Epidermal melanocyte (primary cell): ENCODE measurements at regions not wholly inside any gene's neighbourhood (a gene's known extent, or its start where the extent isn't known, plus 50 kb on each side); places are given as distances from the start of the nearest gene placed in this dataset.
A peak's percentile ranks its signal among the peaks of the same experiment; 100 is the strongest.

ENCODE experiments used
- DNase-seq: peaks from one replicate; pipeline ENCODE4 v3.0.0; 2011; ENCODE audit warnings: low spot score; ENCODE audit not compliant: insufficient read length

DNA sequence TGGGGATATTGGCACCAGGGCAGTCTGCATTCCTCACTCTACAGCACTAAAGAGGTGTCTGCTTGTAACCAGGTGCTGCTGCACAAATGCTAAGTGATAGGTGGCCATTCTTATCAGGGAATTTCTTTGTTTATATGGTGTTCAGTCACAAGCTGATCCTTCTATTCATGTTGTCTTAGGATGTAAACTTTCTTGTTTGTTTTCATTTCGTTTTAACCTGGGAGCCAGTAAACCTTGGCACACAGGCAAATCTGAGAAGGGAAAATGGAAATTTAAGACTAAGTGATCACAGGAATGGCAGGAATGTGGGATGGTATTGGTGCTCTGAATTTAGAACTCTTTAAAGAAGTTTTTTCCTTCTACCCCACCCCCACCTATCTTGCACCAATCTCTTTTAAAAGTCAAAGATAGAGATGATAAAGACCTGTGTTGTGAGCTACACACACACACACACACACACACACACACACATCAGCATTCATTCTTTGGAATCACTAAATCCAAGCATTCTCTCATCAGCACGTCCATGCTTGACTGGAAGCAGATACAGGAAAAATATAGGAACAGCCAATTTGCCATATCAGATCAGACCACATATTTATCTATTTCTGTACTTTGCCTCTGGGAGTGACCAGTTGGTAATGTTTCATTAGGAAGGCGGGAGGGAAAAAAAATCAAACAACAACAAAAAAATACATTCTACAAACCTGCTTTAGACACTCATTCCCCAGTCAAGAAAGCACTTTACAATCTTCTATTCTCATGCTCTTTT is 451.4 kb upstream of the ADGRL2 start:
- DNase-seq = no peak

DNA sequence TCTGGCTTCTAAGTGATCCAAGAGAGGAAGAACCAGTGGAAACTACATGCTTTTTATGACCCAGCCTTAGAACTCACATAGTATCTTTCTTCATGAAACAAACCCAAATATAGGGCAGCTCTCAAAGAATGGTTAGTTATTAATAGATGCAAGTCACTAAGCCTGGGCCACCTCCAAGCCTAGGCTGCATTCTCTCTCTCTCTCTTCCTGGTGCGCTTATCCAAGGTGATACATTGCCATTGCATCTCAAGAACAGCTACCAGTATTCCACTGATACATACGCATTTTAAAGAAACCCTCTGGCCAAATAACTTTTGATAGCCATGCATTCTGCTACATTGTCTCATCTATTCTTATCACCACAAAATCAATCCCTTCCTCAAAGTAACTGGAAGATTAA is 455.6 kb upstream of the ADGRL2 start:
- DNase-seq = no peak

DNA sequence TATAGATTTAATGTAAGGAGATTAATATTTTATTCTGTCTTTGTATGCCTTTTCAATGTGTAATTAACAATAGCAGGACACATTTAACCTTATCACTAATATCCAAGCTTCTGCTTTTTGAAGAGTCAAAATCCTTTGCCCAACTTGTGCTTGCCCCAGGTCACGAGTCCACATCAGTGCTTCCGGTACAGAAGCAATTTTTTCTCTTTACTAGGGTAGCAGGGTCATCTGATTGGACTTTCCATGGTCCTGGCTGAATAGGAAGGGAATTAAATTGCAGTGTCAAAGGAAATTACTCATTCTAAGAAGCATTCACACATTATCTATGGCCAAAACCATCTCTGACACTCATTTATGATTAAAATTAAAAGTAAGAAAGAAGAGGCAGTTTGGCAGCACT is 460.5 kb upstream of the ADGRL2 start:
- no peak for DNase-seq

DNA sequence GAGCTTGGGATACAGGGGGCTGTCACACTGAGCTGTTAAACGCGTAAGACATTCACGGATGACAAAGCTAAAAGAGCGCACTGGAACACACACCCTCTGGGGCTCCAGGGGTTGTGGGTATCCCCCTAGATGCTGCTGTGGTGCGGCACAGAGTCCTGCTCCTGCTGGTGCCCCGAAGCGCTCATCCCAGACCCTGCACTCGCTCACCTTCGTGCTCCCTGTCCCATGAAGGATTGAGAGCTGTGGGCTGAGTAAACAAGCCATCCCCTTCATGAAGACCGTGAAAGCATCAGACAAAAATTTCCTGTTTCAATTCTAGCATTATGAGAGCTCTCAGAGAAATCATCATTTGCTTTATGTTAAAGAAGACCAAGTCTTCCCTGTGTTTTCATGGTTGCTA is 463.5 kb upstream of the ADGRL2 start:
- no peak for DNase-seq

DNA sequence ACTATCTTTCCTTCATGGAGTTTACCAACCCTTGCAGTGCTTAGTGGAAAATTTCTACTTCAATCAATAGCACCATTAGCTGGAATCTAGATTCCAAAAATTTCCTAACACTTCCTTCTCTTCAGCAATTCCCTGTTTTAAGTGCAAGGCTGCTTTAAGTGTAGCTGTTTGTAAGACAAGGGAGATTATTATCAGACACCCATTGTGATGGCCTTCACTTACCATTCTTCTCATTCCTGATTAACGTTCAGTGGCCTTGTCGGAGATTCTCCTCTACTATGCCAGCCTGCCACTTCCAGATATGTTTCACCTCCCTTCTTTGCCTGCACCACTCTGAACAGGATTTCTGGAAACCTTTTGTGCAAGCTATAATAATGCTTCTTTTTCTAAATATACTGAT is 464.9 kb upstream of the ADGRL2 start:
- no peak for DNase-seq

DNA sequence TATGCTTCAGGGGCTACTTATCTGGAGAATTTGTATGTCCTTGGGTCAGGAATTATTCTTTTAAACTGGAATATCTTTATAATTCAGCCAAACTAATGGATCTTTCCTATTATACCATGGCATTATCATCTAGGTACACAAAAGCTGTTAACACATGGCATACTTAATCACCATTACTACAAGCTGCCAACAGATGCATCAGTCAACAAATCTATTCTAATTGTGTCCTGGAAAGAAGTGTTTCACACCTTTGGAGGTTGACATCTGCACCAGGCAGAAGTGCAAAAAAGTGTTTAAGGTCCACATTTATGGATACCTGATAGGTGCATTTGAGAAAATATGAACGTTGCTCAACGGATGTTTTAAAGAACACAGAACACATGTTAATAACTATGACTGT is 470.2 kb upstream of the ADGRL2 start:
- no peak for DNase-seq

DNA sequence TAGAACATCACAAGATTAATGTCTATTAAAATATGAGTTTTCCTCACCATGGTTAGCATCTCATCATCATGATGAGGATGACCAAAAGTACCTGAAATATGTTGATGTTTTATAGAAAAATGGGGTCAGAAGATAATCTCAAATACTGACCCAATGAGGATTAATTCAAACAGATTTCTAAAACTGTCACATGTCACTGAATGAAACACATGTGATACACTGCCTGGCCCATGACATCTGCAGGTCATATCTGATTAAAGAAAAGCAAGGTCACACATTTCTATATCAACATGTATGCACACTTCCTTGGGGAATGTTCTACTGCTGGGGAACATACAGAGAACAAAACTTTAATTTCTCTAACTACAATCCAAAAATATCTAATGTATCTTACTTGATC is 470.6 kb upstream of the ADGRL2 start:
- DNase-seq = no peak

DNA sequence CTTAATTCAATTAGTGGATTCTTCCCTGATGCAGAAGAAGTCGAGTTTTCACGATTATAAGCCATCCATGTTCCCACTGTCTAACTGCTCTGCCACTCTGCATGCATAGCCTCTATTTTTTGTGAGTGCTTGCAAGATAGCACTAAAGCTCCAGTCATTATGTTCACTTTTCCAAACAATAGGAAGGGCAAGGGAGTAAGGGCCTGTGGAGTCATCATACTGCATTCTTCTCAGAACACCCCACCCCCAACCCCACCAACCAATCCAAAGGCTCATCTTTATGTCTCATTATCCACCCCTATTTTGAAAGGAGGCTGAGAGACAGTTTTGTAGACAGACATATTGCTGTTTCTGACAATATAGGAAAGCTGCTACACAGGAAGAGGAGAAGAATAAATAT is 471.7 kb upstream of the ADGRL2 start:
- DNase-seq = no peak

DNA sequence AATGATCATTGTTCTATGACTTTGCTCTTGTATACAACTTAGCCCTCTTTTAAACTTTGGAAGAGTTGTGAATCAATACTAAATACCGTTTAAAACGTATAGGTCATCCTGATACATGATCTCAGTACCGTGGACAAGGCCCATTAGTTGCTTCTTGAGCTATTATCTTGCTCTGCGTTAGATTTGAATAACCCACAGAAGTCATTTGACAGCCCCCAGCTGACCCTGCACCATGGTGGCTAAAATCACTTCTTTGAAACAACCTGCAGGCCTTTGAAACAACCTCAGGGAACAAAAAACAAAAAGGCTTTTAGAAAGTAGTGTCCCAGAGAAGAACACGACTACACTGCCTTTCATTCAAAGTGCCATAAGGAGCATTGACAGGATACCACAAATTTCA is 473.0 kb upstream of the ADGRL2 start:
- DNase-seq = no peak

DNA sequence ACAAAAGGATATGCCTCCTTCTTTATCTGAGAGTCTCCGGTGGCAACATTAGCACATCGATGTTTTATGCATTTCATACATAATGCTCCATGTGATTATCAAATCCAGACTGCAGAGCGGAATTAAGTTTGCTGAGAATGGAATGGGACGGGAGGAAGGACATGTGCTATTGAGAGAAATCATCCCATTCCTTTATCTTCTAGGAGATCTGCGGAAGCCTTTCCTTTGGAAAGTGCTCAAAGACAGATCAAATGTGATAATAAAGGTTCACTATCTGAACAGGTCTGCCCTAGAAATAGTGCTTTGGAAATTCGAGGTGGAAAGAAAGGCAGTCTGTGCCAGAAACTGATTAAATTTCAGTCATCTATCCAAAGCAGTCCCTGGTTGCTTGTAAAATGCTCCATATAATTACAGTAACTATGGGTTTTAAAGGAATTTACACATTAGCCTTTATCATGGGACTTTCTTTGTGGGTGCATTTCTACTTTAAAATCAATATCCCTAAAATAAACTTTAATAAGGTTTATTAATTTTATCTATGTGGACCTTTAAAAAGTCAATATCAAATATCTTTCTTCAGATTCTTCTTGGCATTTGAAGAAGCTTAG is 473.5 kb upstream of the ADGRL2 start:
- no peak for DNase-seq

DNA sequence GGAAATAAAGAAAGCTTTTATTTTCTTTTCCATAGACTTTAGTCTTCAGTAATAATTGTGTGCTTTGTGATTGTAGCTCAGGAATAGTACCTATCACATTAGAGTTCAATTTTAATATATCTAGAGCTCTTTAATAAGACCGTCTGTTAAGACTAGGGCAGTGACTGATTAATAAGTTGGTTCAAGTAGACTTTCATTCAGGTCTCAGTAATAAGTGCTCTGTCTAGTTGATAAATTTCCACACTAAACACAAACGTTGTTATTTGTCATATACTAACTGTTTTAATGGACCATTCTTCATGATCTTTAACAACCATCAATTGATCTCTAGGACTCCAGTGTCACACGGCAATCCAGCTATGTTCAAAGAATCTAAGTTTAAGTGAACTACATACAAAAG is 474.5 kb upstream of the ADGRL2 start:
- no peak for DNase-seq

DNA sequence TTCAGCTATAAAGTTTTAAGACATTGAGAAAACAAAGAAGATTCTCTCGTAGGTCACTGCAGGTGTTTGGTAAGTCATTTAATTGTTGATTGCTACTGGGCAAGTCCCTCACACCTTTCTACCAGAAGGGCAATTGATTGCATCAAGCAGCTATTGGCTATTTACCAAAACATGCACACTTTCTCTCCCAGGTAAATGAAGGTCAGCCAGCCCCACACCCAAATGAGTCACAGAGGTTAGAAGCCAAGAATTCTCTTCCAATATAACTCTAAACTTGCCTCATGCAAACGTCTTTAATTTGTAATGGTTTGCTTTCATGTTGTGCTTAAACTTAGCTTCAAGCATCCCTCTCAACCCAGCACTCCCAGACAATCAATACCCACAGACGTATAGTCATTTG is 475.3 kb upstream of the ADGRL2 start:
- no peak for DNase-seq

DNA sequence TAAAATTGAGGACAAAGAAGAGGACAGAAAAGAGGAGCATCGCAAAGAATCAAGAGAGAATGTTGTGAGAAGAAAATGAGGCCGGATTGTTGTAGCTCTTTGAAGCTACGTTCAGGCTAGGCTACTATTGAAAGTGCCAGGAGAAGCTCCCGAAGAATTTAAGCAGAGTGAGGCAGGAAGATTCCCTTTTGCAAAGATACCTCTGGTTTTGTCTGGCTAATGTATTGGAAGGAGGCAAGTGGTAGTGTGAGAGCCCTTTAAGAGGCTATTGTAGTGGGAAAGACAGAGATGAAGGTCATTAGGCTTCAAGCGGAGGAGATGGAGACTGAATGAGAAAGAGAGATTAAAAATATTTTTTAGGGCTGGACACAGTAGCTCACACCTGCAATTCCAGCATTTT is 476.9 kb upstream of the ADGRL2 start:
- DNase-seq = no peak

DNA sequence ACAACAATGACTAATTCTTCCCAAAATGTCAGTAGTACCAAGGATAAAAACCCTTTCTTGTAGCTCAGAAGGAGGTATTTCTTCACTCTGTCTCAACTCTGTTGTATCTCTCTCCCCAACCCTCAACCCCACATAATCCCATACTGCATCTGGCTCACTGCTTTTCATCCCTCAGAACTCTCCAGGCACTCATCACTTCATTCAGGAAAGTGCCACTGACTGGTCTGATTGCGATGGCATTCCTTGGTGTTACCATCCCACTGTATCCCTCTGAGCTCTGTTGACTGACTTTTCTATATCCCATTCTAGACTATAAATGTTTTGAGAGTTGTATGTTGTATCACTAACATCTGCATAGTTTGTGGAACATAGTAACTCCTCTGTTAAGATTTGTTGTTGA is 483.5 kb upstream of the ADGRL2 start:
- no peak for DNase-seq

DNA sequence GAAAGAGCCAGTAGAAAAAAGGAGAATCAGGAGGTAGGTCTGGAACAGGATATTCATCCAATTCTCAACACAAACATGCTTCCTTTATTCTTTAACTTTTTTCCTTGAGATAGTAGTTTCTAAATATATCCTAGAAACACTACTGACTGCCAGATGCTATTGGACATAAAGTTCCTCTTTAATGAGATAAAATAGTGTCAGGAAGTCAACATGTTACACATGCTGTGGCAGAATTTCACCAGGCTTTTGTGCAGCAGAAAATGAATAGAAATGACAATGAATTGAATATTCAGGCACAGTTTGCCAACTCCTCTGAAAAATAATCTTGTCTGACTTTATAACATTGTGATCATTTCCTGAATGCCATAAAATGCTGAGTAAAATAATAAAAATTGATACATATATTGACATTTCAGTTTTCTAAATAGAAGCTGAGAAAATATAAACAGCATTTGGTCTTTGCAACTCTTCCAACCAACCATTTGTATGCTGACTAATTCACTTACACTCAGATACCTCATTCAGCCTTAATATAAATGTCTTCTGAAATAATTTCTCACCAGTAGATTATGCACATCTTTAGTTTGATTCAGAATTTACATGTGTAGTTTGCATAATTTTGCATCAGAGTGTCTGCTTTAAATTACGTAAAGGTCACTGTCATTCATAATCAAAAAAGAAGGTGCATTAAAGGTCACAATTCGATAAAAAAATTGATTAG is 486.1 kb upstream of the ADGRL2 start:
- no peak for DNase-seq

DNA sequence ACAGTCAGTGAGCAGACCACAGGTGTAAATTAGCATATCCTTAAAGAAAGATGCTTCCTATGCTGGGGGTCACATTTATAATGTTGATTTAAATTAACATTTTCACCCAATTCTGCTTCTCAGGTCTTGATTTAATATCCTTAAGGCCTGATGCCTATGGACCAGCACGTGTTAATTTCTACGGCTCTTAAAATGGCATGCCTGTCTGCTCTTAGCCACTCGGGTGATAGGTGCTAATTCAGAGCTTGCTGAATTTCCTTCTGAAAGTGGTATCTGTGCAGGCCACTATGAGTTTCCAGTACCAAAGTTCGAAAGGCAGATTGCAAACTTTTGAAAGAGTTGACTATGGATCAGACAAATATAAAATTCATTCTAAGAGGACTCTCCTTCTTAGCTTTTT is 487.4 kb upstream of the ADGRL2 start:
- no peak for DNase-seq

DNA sequence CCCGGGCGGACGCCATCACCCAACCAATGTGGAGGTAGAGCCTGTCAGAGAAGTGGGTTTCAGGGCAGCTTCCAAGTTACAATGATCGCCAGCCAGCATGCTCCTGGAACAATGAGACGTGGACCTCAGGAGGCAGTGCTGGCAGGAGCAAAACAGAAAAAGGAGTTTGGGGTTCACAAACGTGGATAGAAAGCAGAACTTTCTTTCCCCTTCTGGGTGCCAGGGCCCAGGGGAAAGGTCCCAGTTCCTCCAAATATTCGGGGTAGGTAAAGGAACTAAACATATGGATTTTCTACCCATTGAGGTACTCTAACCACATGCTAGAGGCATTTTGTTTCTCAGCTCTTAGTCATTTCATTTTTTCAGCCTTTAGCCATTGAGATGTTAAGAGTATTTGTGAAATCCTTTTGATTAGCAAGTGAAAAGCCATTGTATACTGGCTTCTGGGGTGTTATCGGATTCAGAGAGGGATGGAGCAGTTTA is 488.4 kb upstream of the ADGRL2 start:
- DNase-seq = no peak

DNA sequence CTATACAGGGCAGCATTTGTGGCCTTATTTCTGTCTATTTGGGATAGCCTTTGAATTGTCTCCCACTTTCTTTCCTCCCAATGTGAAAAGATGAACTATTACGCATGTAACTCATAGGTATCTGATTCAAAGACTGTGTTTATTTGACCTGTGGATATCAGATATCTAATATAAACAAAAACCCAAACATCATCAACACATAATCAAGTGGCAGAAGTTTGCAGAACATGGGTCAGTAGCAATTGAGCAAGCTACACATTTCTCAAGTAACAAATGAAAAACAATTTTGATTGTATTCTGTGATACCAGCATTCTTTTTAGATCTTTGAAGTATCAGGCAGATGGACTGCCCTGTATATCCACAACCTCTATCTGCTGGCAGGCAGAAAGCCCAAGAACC is 490.5 kb upstream of the ADGRL2 start:
- DNase-seq = no peak

DNA sequence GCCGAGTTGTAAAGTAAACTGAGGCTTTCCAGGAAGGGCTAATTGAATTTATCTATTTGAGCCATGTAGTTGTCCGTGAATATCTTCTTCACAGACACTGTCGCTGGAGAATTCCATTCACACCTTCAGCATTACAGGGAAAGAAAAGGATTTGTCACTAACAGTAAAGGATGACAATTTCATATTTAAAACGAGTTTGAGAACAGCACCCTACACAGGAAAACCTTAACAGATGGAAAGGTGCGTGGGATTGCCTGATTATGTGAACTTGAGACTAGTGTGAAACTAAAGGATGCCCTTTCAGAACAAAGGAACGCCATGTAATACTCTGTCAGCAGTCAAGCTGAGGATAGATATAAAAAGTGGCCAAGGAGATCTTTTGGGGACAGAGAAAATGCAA is 492.5 kb upstream of the ADGRL2 start:
- no peak for DNase-seq

DNA sequence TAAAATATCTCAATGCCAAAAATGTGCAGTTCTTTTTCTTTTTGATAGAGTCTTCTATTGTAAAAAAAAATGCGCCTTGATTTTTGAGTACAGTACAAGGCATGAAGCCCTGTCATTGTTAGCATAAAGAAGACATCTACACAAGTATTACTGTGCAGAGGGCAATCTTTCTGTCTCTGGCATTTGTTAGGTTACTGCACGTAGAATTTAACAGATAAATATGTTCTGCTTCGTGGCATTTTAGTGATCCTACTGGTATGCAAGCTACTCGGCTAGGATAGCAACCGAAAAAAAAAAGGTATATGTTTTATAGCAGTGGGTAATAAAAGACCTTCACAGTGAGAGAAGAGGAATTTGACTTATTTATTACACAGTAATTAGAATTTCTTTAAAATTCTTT is 492.9 kb upstream of the ADGRL2 start:
- DNase-seq = no peak

DNA sequence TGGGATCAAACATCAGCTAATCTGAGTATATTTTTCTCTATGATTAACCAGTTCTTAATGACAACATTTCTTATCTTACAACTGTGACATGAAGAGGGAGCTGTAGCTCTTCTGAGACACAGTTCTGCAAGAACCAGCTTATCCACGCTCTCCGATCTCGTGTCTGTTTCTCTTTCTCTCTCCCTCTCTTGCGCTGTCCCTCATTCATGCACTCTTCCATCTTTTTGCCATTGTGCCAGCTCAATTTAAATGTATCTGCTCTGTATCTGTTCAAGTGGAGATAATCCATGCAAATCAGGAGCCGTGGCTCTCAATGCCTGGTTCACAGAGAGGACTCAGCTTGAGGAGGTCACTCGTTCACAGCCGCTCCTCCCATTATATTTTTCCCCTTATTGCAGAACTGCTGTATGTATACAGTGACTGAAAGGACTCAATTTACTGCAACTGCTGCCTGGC is 494.7 kb upstream of the ADGRL2 start:
- peak; percentile 38 for DNase-seq

DNA sequence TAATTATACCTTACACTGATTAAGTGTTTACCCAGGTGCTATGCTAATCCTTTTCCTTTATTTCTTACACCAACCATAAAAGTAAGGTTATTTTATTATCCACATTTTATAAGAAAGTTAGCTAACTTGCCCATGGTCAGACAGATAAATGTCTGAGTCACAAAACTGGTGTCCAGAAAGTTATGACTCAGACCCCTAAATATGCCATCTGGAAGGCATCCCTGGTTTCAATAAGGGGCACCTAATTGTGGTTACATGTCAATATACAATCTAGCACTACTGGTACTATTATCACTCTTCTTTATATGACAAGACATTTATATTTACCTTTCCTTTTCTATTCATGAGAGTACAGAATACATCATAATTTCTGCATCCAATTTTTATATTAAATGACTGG is 496.5 kb upstream of the ADGRL2 start:
- DNase-seq = peak; percentile 26

DNA sequence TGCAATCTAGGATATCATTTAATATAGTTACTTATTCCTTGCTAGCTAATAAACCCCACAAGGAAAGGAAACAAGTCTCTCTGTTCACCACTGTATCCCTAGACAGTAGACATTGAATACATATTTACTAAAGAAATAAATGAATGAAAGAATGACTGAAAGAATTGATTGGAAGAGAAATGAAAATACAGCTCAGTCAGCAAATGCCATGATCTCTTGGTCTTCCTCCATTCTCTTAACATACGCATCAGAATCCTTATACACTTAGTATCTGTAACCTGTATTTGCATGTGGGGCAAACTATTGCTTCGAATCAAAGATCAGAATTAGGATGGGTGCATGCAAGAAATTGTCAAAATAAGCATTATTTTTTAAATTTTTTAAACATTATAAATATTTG is 500.8 kb upstream of the ADGRL2 start:
- no peak for DNase-seq
